HCT116 (cell line): ENCODE measurements at regions not wholly inside any gene's neighbourhood (a gene's known extent, or its start where the extent isn't known, plus 50 kb on each side); places are given as distances from the start of the nearest gene placed in this dataset.

Experiments used
- ATAC-seq: fragments of 200-7000 bp; cut with Tn5 transposase; 2 replicates; pipeline ENCODE4 v1.9.1; 2020; ENCODE audit warnings: mild to moderate bottlenecking, moderate library complexity
- BruUV-seq: library from RNA; stranded (reverse); fragments of 400-500 nt; replicated peaks from 2 replicates; lab custom pipeline; 2021; lab: Mats Ljungman, UMichigan
- CTCF ChIA-PET: fragments of 300-600 bp; sonication (Branson Sonifier 250); formaldehyde crosslinking; loops from one replicate; lab custom pipeline; 2021; ENCODE audit warnings: antibody characterized with exemption; lab: Charles Lee
- POLR2A ChIA-PET: fragments of 300-600, 350-600 bp; sonication (Branson Sonifier 250); formaldehyde crosslinking; loops from one replicate; lab custom pipeline; 2021; ENCODE audit warnings: antibody characterized with exemption; lab: Charles Lee
- RAD21 ChIA-PET, 2 experiments: fragments of 300-600 bp; sonication (Branson Sonifier 250); formaldehyde crosslinking; loops; one replicate each; lab custom pipeline; 2023; ENCODE audit warnings: low total read pairs in 2 of 2; ENCODE audit not compliant: uncharacterized antibody in 2 of 2, unreplicated experiment in 2 of 2, low non-redundant PET in 1 of 2; lab: Charles Lee
- DNase-seq: peaks from one replicate; pipeline ENCODE4 v3.0.0-alpha.2; 2010; ENCODE audit warnings: low read depth, low spot score
- H2AFZ ChIP-seq: fragments of 200-600 bp; shearing (Covaris generic), sonication (generic); 2 replicates; pipeline ENCODE4 v1.6.1; 2017; ENCODE audit warnings: low read depth, mixed run types, mixed read lengths, antibody characterized with exemption, low read length; ENCODE audit not compliant: poor library complexity, severe bottlenecking
- H3K27ac ChIP-seq: 2 replicates; pipeline ENCODE4 v1.5.1; 2012; ENCODE audit warnings: low read depth, low read length
- H3K27me3 ChIP-seq: fragments of 200-600 bp; sonication (generic); 2 replicates; pipeline ENCODE4 v1.6.1; 2016; ENCODE audit warnings: mixed run types, low read length, mixed read lengths; ENCODE audit not compliant: insufficient read depth
- H3K36me3 ChIP-seq, 2 experiments: fragments of 200-500 bp in 1 of 2; fragments of 200-600 bp in 1 of 2; sonication (Bioruptor generic) in 1 of 2; sonication (generic) in 1 of 2; 2 replicates each; pipeline versions ENCODE4 v1.5.1 to v1.6.1; 2014 to 2016; ENCODE audit warnings: low read length in 2 of 2, inconsistent platforms in 1 of 2, mixed read lengths in 1 of 2, mixed run types in 1 of 2; ENCODE audit not compliant: insufficient read depth in 2 of 2, control insufficient read depth in 1 of 2
- H3K4me1 ChIP-seq, 2 experiments: fragments of 200-600 bp in 1 of 2; sonication (generic) in 1 of 2; 2 replicates each; pipeline versions ENCODE4 v1.5.1 to v1.6.1; 2012 to 2017; ENCODE audit warnings: low read length in 2 of 2, inconsistent platforms in 1 of 2, mild to moderate bottlenecking in 1 of 2, mixed read lengths in 1 of 2, mixed run types in 1 of 2, moderate library complexity in 1 of 2; ENCODE audit not compliant: insufficient read depth in 2 of 2, control insufficient read depth in 1 of 2
- H3K4me2 ChIP-seq: fragments of 200-600 bp; sonication (generic); 2 replicates; pipeline ENCODE4 v1.6.1; 2017; ENCODE audit warnings: mixed run types, low read length, mixed read lengths
- H3K4me3 ChIP-seq, 2 experiments: fragments of 200-600 bp in 1 of 2; sonication (generic) in 1 of 2; replicated peaks in 1 of 2; 2 replicates each; pipeline ENCODE4 v1.5.1; 2011 to 2016; ENCODE audit warnings: low read length in 2 of 2, control low read depth in 1 of 2, low read depth in 1 of 2, mild to moderate bottlenecking in 1 of 2, mixed read lengths in 1 of 2, mixed run types in 1 of 2
- H3K79me2 ChIP-seq: fragments of 200-600 bp; sonication (generic); 2 replicates; pipeline ENCODE4 v1.6.1; 2017; ENCODE audit warnings: mild to moderate bottlenecking, mixed run types, low read length, moderate library complexity, mixed read lengths; ENCODE audit not compliant: insufficient read depth
- H3K9ac ChIP-seq: fragments of 200-600 bp; sonication (generic); 2 replicates; pipeline ENCODE4 v1.6.1; 2016; ENCODE audit warnings: low read length, mixed read lengths
- H3K9me2 ChIP-seq: fragments of 200-600 bp; sonication (generic), shearing (Covaris generic); 2 replicates; pipeline ENCODE4 v1.6.1; 2017; ENCODE audit warnings: mixed run types, mild to moderate bottlenecking, moderate library complexity; ENCODE audit not compliant: insufficient read depth
- H3K9me3 ChIP-seq, 2 experiments: fragments of 200-500 bp in 1 of 2; fragments of 200-600 bp in 1 of 2; sonication (Bioruptor generic) in 1 of 2; sonication (generic) in 1 of 2; 2 replicates each; pipeline ENCODE4 v1.6.1; 2014 to 2017; ENCODE audit warnings: low read length in 2 of 2, mixed read lengths in 2 of 2, inconsistent platforms in 1 of 2, low read depth in 1 of 2, mild to moderate bottlenecking in 1 of 2, mixed run types in 1 of 2, moderate library complexity in 1 of 2; ENCODE audit not compliant: control insufficient read depth in 1 of 2, insufficient read depth in 1 of 2
- H4K20me1 ChIP-seq: fragments of 200-600 bp; sonication (generic), shearing (Covaris generic); 2 replicates; pipeline ENCODE4 v1.6.1; 2017; ENCODE audit warnings: mixed run types, mild to moderate bottlenecking, moderate library complexity; ENCODE audit not compliant: insufficient read depth
- CBX3 ChIP-seq: IDR thresholded peaks from 2 replicates; pipeline ENCODE4 v1.6.1; 2012; ENCODE audit warnings: low read depth
- EGR1 ChIP-seq: IDR thresholded peaks from 2 replicates; pipeline ENCODE4 v1.6.1; 2012; ENCODE audit warnings: low read depth
- ELF1 ChIP-seq: IDR thresholded peaks from 2 replicates; pipeline ENCODE4 v1.6.1; 2012; ENCODE audit warnings: low read depth, borderline replicate concordance
- EZH2 ChIP-seq: fragments of 200-600 bp; sonication (generic); IDR thresholded peaks from 2 replicates; pipeline ENCODE4 v1.6.1; 2017; ENCODE audit warnings: antibody characterized with exemption, mixed run types
- EZH2phosphoT487 ChIP-seq: fragments of 200-600 bp; IDR thresholded peaks from 2 replicates; pipeline ENCODE4 v1.6.1; 2018; ENCODE audit warnings: antibody characterized with exemption, borderline replicate concordance
- FOSL1 ChIP-seq: IDR thresholded peaks from 2 replicates; pipeline ENCODE4 v1.6.1; 2012; ENCODE audit warnings: low read depth
- JUND ChIP-seq: IDR thresholded peaks from 2 replicates; pipeline ENCODE4 v1.6.1; 2012
- MAX ChIP-seq: IDR thresholded peaks from 2 replicates; pipeline ENCODE4 v1.6.1; 2012
- POLR2A ChIP-seq: IDR thresholded peaks from 2 replicates; pipeline ENCODE4 v1.7.0; 2011; ENCODE audit warnings: borderline replicate concordance; ENCODE audit not compliant: insufficient read depth, insufficient read length; ENCODE audit errors: extremely low read depth
- POLR2AphosphoS5 ChIP-seq: IDR thresholded peaks from 2 replicates; pipeline ENCODE4 v1.6.1; 2011; ENCODE audit warnings: mild to moderate bottlenecking, low read depth, low read length, moderate library complexity
- REST ChIP-seq: IDR thresholded peaks from 2 replicates; pipeline ENCODE4 v1.6.1; 2012; ENCODE audit warnings: low read depth
- SIN3A ChIP-seq: IDR thresholded peaks from 2 replicates; pipeline ENCODE4 v1.6.1; 2012; ENCODE audit warnings: low read depth
- SP1 ChIP-seq: IDR thresholded peaks from 2 replicates; pipeline ENCODE4 v1.6.1; 2012; ENCODE audit warnings: low read depth
- SRF ChIP-seq: IDR thresholded peaks from 2 replicates; pipeline ENCODE4 v1.6.1; 2012; ENCODE audit warnings: low read depth
- TCF7L2 ChIP-seq: IDR thresholded peaks from 2 replicates; pipeline ENCODE4 v1.7.0; 2011; ENCODE audit warnings: borderline replicate concordance, inconsistent platforms; ENCODE audit not compliant: insufficient read depth, insufficient read length; ENCODE audit errors: extremely low read depth
- YY1 ChIP-seq: IDR thresholded peaks from 2 replicates; pipeline ENCODE4 v1.6.1; 2011; ENCODE audit warnings: low read length, low read depth, moderate library complexity, mild to moderate bottlenecking; ENCODE audit not compliant: insufficient replicate concordance; ENCODE audit errors: extremely low read depth
- ZBTB33 ChIP-seq: IDR thresholded peaks from 2 replicates; pipeline ENCODE4 v1.6.1; 2011; ENCODE audit warnings: mild to moderate bottlenecking, low read length, moderate library complexity; ENCODE audit not compliant: insufficient replicate concordance; ENCODE audit errors: extremely low read depth
- ZFX ChIP-seq: fragments of 450-650 bp; IDR thresholded peaks from 2 replicates; pipeline ENCODE4 v1.6.1; 2017
- intact Hi-C: fragments of 100-400 bp; cut with micrococcal nuclease; formaldehyde crosslinking; loops from 2 replicates; pipeline ENCODE4 v1.10.0; 2022
- TF ChIP-seq, protein P1 (sequence below), 3 experiments: fragments of 200-600 bp in 1 of 3; sonication (generic) in 1 of 3; IDR thresholded peaks in 2 of 3; conservative IDR thresholded peaks in 1 of 3; 2 replicates each; pipeline ENCODE4 v1.5.1; 2012 to 2017; ENCODE audit warnings: low read depth in 2 of 3, low read length in 2 of 3, antibody characterized with exemption in 1 of 3, borderline replicate concordance in 1 of 3, control low read depth in 1 of 3, mild to moderate bottlenecking in 1 of 3, mixed read lengths in 1 of 3, mixed run types in 1 of 3, moderate library complexity in 1 of 3; ENCODE audit not compliant: insufficient read depth in 1 of 3
- TF ChIP-seq, protein P2 (sequence below): IDR thresholded peaks from 2 replicates; pipeline ENCODE4 v1.6.1; 2012

DNA sequence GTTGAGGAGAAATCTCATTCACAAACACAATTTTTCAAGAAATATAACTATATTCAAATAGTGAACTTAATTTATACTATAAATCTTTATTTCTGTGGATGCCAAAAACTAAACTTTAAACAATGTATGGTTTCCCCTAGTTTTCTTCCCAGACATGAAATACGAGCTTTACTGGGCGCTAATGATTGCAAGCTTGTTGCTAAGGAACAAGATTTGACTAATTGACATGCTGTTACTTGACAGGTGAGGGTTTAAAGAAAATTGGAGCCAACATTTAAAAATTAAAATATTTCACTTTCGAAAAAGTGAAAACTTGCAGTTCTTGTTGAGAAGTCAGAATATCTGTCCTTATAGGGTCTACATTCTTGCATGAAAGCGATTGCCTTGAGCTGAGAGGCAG, 381.0 kb downstream of the MEIS1 start:
- no peak for DNase-seq
- no peaks in the 10 kb centered on the region for H3K79me2 ChIP-seq
- H3K4me1 ChIP-seq = no peaks in the 10 kb centered on the region
- BruUV-seq = no TSS peak
- no peaks in the 10 kb centered on the region for H3K9me2 ChIP-seq
- H3K27ac ChIP-seq = no peak overlapping the region
- no peak overlapping the region for H3K9ac ChIP-seq
- no peaks in the 10 kb centered on the region for H3K27me3 ChIP-seq
- H2AFZ ChIP-seq = no peak overlapping the region
- H3K4me2 ChIP-seq = no peak overlapping the region
- peaks cover 4 to 7% of the 10 kb centered on the region in 2 experiments; a peak in 2 of 4 replicates for H3K9me3 ChIP-seq
- H4K20me1 ChIP-seq = no peaks in the 10 kb centered on the region
- ATAC-seq = no peak
- POLR2A ChIA-PET = no interaction called here
- H3K36me3 ChIP-seq = no peaks in the 10 kb centered on the region
- RAD21 ChIA-PET = no interaction called here
- H3K4me3 ChIP-seq = no peak overlapping the region
- intact Hi-C loops = no loop called here
- no peak for TF ChIP-seq ELF1
- TF ChIP-seq ZFX = no peak
- TF ChIP-seq SIN3A = no peak
- no peak for TF ChIP-seq EGR1
- no peak for TF ChIP-seq ZBTB33
- no peak for TF ChIP-seq POLR2A
- TF ChIP-seq SRF = no peak
- TF ChIP-seq SP1 = no peak
- TF ChIP-seq EZH2phosphoT487 = no peak
- no peak for TF ChIP-seq CBX3
- TF ChIP-seq, protein P1, sequence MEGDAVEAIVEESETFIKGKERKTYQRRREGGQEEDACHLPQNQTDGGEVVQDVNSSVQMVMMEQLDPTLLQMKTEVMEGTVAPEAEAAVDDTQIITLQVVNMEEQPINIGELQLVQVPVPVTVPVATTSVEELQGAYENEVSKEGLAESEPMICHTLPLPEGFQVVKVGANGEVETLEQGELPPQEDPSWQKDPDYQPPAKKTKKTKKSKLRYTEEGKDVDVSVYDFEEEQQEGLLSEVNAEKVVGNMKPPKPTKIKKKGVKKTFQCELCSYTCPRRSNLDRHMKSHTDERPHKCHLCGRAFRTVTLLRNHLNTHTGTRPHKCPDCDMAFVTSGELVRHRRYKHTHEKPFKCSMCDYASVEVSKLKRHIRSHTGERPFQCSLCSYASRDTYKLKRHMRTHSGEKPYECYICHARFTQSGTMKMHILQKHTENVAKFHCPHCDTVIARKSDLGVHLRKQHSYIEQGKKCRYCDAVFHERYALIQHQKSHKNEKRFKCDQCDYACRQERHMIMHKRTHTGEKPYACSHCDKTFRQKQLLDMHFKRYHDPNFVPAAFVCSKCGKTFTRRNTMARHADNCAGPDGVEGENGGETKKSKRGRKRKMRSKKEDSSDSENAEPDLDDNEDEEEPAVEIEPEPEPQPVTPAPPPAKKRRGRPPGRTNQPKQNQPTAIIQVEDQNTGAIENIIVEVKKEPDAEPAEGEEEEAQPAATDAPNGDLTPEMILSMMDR (IDR thresholded peaks at IDR 0.05 in 2 of 3, conservative IDR thresholded peaks at IDR 0.05 in 1 of 3; ENCODE audit: borderline replicate concordance in 1 of 3, insufficient read depth in 1 of 3, low read depth in 2 of 3, low read length in 2 of 3) = no peak
- TF ChIP-seq MAX = no peak
- TF ChIP-seq JUND = no peak
- TF ChIP-seq EZH2 = no peak
- no peak for TF ChIP-seq FOSL1
- no peak for TF ChIP-seq POLR2AphosphoS5
- no peak for TF ChIP-seq YY1
- TF ChIP-seq TCF7L2 = no peak
- TF ChIP-seq REST = no peak
- TF ChIP-seq, protein P2, sequence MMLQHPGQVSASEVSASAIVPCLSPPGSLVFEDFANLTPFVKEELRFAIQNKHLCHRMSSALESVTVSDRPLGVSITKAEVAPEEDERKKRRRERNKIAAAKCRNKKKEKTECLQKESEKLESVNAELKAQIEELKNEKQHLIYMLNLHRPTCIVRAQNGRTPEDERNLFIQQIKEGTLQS = no peak
- TF ChIP-seq, all 23 proteins: peak for 0
- CTCF ChIA-PET = no interaction called here
